OCI-LY3 (cell line): ENCODE measurements at regions not wholly inside any gene's neighbourhood (a gene's known extent, or its start where the extent isn't known, plus 50 kb on each side); places are given as distances from the start of the nearest gene placed in this dataset.

Experiments used
- H2AFZ ChIP-seq: fragments of 200-600, 300-600 bp; shearing (Covaris generic); 2 replicates; pipeline ENCODE4 v1.6.0; 2014; ENCODE audit warnings: antibody characterized with exemption, low read depth, low read length
- H3K27ac ChIP-seq: fragments of 200-600, 300-600 bp; sonication (generic); 2 replicates; pipeline ENCODE4 v1.5.1; 2014; ENCODE audit warnings: mild to moderate bottlenecking, low read length, moderate library complexity, mixed read lengths
- H3K27me3 ChIP-seq: fragments of 200-600, 300-600 bp; sonication (generic); 2 replicates; pipeline ENCODE4 v1.6.1; 2014; ENCODE audit warnings: low read depth, low read length, mixed read lengths
- H3K36me3 ChIP-seq: fragments of 200-600, 300-600 bp; sonication (generic); replicated peaks from 2 replicates; pipeline ENCODE3; 2014; ENCODE audit warnings: low read depth, low read length, mixed read lengths
- H3K4me1 ChIP-seq: fragments of 300-600, 200-600 bp; sonication (generic); 2 replicates; pipeline ENCODE4 v1.6.1; 2014; ENCODE audit warnings: low read length, mixed read lengths
- H3K4me2 ChIP-seq: fragments of 200-600, 300-600 bp; sonication (generic); 2 replicates; pipeline ENCODE4 v1.6.1; 2014; ENCODE audit warnings: low read length, mixed read lengths
- H3K4me3 ChIP-seq: fragments of 300-600, 200-600 bp; sonication (generic); 2 replicates; pipeline ENCODE4 v1.5.1; 2014; ENCODE audit warnings: antibody characterized with exemption, mild to moderate bottlenecking, low read length, moderate library complexity
- H3K79me2 ChIP-seq: fragments of 300-600, 200-600 bp; shearing (Covaris generic); 2 replicates; pipeline ENCODE4 v1.6.1; 2014; ENCODE audit warnings: mild to moderate bottlenecking, low read length, mixed read lengths
- H3K9ac ChIP-seq: fragments of 300-600, 200-600 bp; shearing (Covaris generic); 2 replicates; pipeline ENCODE4 v1.6.0; 2014; ENCODE audit warnings: mild to moderate bottlenecking, low read length, moderate library complexity
- H3K9me3 ChIP-seq: fragments of 200-600, 300-600 bp; shearing (Covaris generic); 2 replicates; pipeline ENCODE4 v1.6.1; 2014; ENCODE audit warnings: low read length, mixed read lengths; ENCODE audit not compliant: insufficient read depth
- H4K20me1 ChIP-seq: fragments of 200-600, 300-600 bp; sonication (generic); 2 replicates; pipeline ENCODE4 v1.6.1; 2016; ENCODE audit warnings: low read length, mixed read lengths; ENCODE audit not compliant: insufficient read depth
- EZH2phosphoT487 ChIP-seq: fragments of 200-600 bp; shearing (Covaris generic); IDR thresholded peaks from 2 replicates; pipeline ENCODE4 v1.6.1; 2018; ENCODE audit warnings: antibody characterized with exemption, mixed run types, low read depth
- TF ChIP-seq, protein P1 (sequence below): fragments of 200-600, 300-600 bp; sonication (generic); IDR thresholded peaks from 2 replicates; pipeline ENCODE4 v1.5.1; 2014; ENCODE audit warnings: antibody characterized with exemption, low read length, low read depth

DNA sequence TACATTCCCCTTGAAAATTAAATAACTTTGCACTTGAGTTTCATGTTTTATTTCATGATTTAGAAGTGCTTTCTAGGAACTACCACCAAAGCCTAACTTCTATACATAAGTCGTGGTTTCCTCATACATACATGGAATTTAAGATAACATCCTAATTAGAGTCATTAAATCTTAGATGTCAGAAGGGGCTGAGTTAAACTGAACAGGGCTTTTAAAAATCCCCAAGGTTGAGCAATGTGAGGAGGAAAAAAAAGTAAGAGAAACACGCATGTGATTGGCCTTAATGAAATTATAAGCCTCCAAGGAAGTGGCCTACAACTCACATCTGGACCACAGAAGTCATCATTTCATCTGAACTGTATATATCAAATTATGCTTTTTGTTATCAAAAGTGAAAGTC, 303.1 kb upstream of the SEMA6D start:
- no peaks in the 10 kb centered on the region for H3K36me3 ChIP-seq
- no peaks in the 10 kb centered on the region for H3K9me3 ChIP-seq
- H3K4me2 ChIP-seq: no peak overlapping the region
- H3K9ac ChIP-seq: no peak overlapping the region
- H3K27me3 ChIP-seq: no peaks in the 10 kb centered on the region
- no peaks in the 10 kb centered on the region for H4K20me1 ChIP-seq
- no peaks in the 10 kb centered on the region for H3K79me2 ChIP-seq
- no peaks in the 10 kb centered on the region for H3K4me1 ChIP-seq
- H3K4me3 ChIP-seq: no peak overlapping the region
- TF ChIP-seq, protein P1, sequence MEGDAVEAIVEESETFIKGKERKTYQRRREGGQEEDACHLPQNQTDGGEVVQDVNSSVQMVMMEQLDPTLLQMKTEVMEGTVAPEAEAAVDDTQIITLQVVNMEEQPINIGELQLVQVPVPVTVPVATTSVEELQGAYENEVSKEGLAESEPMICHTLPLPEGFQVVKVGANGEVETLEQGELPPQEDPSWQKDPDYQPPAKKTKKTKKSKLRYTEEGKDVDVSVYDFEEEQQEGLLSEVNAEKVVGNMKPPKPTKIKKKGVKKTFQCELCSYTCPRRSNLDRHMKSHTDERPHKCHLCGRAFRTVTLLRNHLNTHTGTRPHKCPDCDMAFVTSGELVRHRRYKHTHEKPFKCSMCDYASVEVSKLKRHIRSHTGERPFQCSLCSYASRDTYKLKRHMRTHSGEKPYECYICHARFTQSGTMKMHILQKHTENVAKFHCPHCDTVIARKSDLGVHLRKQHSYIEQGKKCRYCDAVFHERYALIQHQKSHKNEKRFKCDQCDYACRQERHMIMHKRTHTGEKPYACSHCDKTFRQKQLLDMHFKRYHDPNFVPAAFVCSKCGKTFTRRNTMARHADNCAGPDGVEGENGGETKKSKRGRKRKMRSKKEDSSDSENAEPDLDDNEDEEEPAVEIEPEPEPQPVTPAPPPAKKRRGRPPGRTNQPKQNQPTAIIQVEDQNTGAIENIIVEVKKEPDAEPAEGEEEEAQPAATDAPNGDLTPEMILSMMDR: no peak
- TF ChIP-seq EZH2phosphoT487: no peak
- no peak overlapping the region for H2AFZ ChIP-seq
- H3K27ac ChIP-seq: no peak overlapping the region

DNA sequence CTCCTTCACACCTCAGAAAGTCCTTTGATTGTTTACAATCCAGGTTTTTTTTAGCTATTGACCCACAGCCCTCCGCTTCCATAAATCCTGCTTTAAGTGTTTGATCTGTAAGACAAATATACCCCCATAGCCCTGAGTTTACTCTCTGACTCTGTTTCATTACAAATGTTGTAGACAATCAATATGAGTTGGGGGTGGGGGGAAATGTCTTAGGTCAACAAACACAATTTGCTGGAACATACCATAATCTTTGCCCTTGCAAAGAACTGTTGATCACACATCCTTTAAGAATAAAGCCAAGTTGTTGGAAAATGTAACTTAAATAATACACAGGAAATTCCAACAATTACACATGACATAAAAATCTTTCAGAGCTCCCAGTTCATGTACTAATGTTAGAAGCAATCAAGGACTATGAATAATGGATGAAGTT, 301.8 kb upstream of the SEMA6D start:
- TF ChIP-seq EZH2phosphoT487: no peak
- TF ChIP-seq, protein P1: no peak
- Histone ChIP-seq H3K27me3 (no peaks in the 10 kb centered on the region), H3K9me3 (no peaks in the 10 kb centered on the region), H3K36me3 (no peaks in the 10 kb centered on the region), H3K9ac (no peak overlapping the region), H4K20me1 (no peaks in the 10 kb centered on the region), H3K4me3 (no peak overlapping the region), H3K27ac (no peak overlapping the region), H3K79me2 (no peaks in the 10 kb centered on the region), H3K4me1 (no peaks in the 10 kb centered on the region), H2AFZ (no peak overlapping the region), H3K4me2 (no peak overlapping the region)

DNA sequence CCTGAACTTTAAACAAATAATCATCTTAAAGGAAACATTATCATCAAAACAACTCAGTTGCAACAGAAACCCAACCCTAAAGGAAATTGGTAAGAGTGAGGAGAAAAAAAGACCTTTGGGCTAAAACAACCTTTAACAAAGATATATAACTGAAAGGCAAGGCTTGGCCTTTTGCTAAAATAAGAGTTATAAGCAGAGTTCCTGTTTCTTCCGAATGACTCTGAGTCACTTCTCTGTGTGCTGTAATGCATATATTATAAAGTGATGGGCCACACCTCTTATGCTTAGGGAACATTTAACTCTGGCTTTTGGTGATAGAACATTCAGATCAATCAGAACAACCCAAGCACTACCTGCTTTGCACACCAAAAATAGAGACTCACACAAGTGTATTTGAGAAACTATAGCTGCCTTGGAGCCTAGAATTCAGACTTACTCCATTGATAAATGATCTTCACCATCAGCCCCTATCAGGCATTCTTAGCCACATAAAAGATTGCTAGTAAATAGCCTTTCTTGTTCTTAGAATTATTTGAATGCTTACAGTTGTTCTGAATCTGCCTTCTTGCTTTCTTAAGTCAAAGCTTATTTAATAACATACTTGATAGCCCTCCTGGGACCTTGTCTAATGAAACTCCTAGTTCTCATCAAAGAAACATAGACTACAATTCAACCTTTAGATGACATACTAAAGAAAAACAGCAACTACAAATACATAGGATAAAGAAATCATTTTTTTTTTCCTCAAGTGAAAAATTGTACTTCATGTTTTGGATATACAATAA, 294.2 kb upstream of the SEMA6D start:
- H3K9ac ChIP-seq: no peak overlapping the region
- no peak overlapping the region for H3K27ac ChIP-seq
- no peaks in the 10 kb centered on the region for H3K36me3 ChIP-seq
- H3K4me2 ChIP-seq: no peak overlapping the region
- no peaks in the 10 kb centered on the region for H3K4me1 ChIP-seq
- no peaks in the 10 kb centered on the region for H3K79me2 ChIP-seq
- no peaks in the 10 kb centered on the region for H3K9me3 ChIP-seq
- H3K4me3 ChIP-seq: no peak overlapping the region
- no peak for TF ChIP-seq EZH2phosphoT487
- TF ChIP-seq, protein P1: no peak
- no peaks in the 10 kb centered on the region for H4K20me1 ChIP-seq
- no peaks in the 10 kb centered on the region for H3K27me3 ChIP-seq
- H2AFZ ChIP-seq: no peak overlapping the region

DNA sequence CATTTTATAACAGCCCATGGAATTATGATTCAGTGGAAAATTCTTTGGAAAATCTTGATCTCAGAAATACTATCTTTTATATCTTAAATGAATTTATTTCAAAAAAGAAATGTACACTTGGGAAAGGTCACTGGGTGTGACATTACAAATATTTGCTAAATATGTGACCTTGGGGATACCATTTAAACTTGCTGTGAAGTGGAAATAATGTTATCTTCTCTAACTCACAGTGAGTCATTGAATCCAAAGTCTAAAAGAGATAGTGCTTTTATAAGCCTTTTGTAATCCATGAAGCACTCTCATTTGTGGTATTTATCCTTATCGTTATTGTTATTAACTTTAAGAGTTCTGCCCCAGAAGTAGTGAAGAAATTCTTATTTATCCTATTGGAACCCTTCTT, 289.8 kb upstream of the SEMA6D start:
- no peak for TF ChIP-seq EZH2phosphoT487
- TF ChIP-seq, protein P1: no peak
- Histone ChIP-seq H3K36me3 (no peaks in the 10 kb centered on the region), H3K4me2 (no peak overlapping the region), H3K27me3 (no peaks in the 10 kb centered on the region), H3K4me3 (no peak overlapping the region), H3K79me2 (no peaks in the 10 kb centered on the region), H3K9me3 (no peaks in the 10 kb centered on the region), H4K20me1 (no peaks in the 10 kb centered on the region), H3K27ac (no peak overlapping the region), H3K4me1 (no peaks in the 10 kb centered on the region), H2AFZ (no peak overlapping the region), H3K9ac (no peak overlapping the region)
